Neutrophil (primary cell): ENCODE measurements at regions not wholly inside any gene's neighbourhood (a gene's known extent, or its start where the extent isn't known, plus 50 kb on each side); places are given as distances from the start of the nearest gene placed in this dataset.

Experiments
- H3K27ac ChIP-seq: fragments of 200-600 bp; sonication (generic); 2 replicates; pipeline ENCODE4 v1.5.1; 2016; ENCODE audit warnings: mild to moderate bottlenecking, moderate library complexity
- H3K27me3 ChIP-seq: fragments of 200-600 bp; sonication (generic); 2 replicates; pipeline ENCODE4 v1.6.0; 2016; ENCODE audit warnings: mild to moderate bottlenecking
- H3K36me3 ChIP-seq: fragments of 200-600 bp; sonication (generic); 2 replicates; pipeline ENCODE4 v1.5.1; 2017
- H3K4me1 ChIP-seq, 2 experiments: fragments of 200-600 bp in 1 of 2; sonication (generic) in 1 of 2; 1 replicate in 1 of 2; 2 replicates in 1 of 2; pipeline versions ENCODE4 v1.5.1 to v1.6.1; 2013 to 2016; ENCODE audit warnings: low read depth in 1 of 2, low read length in 1 of 2, mild to moderate bottlenecking in 1 of 2, moderate library complexity in 1 of 2; ENCODE audit not compliant: control insufficient read depth in 1 of 2, insufficient read depth in 1 of 2
- H3K4me3 ChIP-seq, 2 experiments: fragments of 200-600 bp in 1 of 2; sonication (generic) in 1 of 2; 1 replicate in 1 of 2; 2 replicates in 1 of 2; pipeline ENCODE4 v1.5.1; 2013 to 2016; ENCODE audit warnings: low read depth in 1 of 2, low read length in 1 of 2, mild to moderate bottlenecking in 1 of 2, moderate library complexity in 1 of 2
- H3K9me3 ChIP-seq: fragments of 200-600 bp; sonication (generic); 2 replicates; pipeline ENCODE4 v1.5.1; 2016
- CTCF ChIP-seq: fragments of 200-600 bp; sonication (generic); IDR thresholded peaks from 2 replicates; pipeline ENCODE4 v1.5.1; 2016; ENCODE audit warnings: antibody characterized with exemption

- Histone ChIP-seq H3K9me3 (no peaks in the 10 kb centered on the region), H3K36me3 (no peaks in the 10 kb centered on the region), H3K27me3 (no peaks in the 10 kb centered on the region), H3K4me3 (no peak overlapping the region), H3K27ac (no peak overlapping the region), H3K4me1 (no peaks in the 10 kb centered on the region)
- no peak for TF ChIP-seq CTCF
Measured at GRCh38 chr2:133945089-133945488, 308.8 kb upstream of the MGAT5 start.

- H3K4me3 ChIP-seq, result no peak overlapping the region
- no peaks in the 10 kb centered on the region for H3K4me1 ChIP-seq
- H3K27me3 ChIP-seq, result no peaks in the 10 kb centered on the region
- no peaks in the 10 kb centered on the region for H3K9me3 ChIP-seq
- H3K36me3 ChIP-seq, result no peaks in the 10 kb centered on the region
- no peak for TF ChIP-seq CTCF
- no peak overlapping the region for H3K27ac ChIP-seq
Measured at GRCh38 chr2:133947057-133947456, 306.8 kb upstream of the MGAT5 start.

- Histone ChIP-seq H3K36me3 (no peaks in the 10 kb centered on the region), H3K27me3 (no peaks in the 10 kb centered on the region), H3K9me3 (no peaks in the 10 kb centered on the region), H3K27ac (no peak overlapping the region), H3K4me3 (no peak overlapping the region), H3K4me1 (no peaks in the 10 kb centered on the region)
- no peak for TF ChIP-seq CTCF
Measured at GRCh38 chr2:133948610-133949290, 305.1 kb upstream of the MGAT5 start.

DNA sequence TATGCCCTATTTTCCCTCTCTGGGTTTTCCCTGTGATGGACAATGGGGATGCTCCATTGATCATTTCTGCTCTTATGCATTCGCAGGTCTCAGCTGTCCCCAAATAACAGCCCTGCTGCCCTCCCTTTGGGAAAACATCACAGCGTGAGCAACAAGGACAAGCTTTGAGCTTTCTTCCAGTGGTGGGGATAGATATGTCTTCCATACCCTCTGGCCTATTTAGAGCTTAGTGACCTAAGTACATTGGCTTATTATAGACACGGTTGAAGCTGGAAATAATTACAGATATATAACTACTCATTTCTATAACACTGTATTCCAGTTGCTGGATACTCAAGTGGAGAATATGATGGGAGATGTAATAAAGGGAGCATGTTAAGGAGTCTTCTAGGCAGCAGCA, 304.3 kb upstream of the MGAT5 start:
- no peaks in the 10 kb centered on the region for H3K4me1 ChIP-seq
- no peak overlapping the region for H3K4me3 ChIP-seq
- no peak for TF ChIP-seq CTCF
- no peak overlapping the region for H3K27ac ChIP-seq
- H3K36me3 ChIP-seq, result no peaks in the 10 kb centered on the region
- no peaks in the 10 kb centered on the region for H3K27me3 ChIP-seq
- H3K9me3 ChIP-seq, result no peaks in the 10 kb centered on the region

GRCh38 chr2:133951209-133951608, 302.7 kb upstream of the MGAT5 start:
- Histone ChIP-seq H3K9me3 (no peaks in the 10 kb centered on the region), H3K27ac (no peak overlapping the region), H3K4me3 (no peak overlapping the region), H3K36me3 (no peaks in the 10 kb centered on the region), H3K27me3 (no peaks in the 10 kb centered on the region), H3K4me1 (no peaks in the 10 kb centered on the region)
- no peak for TF ChIP-seq CTCF
